AG04449 (cell line): ENCODE measurements at regions not wholly inside any gene's neighbourhood (a gene's known extent, or its start where the extent isn't known, plus 50 kb on each side); places are given as distances from the start of the nearest gene placed in this dataset.

Experiments used
- CTCF ChIA-PET: fragments of 350-600 bp; formaldehyde crosslinking; extraction: SDS; loops from one replicate; lab custom pipeline; 2021; ENCODE audit warnings: antibody characterized with exemption; lab: Yijun Ruan, JAX
- POLR2A ChIA-PET: fragments of 400-600, 350-600 bp; formaldehyde crosslinking; extraction: SDS; loops from one replicate; lab custom pipeline; 2020; ENCODE audit warnings: antibody characterized with exemption, inconsistent platforms; lab: Yijun Ruan, JAX
- DNase-seq: peaks from one replicate; pipeline ENCODE4 v3.0.0-alpha.2; 2010; ENCODE audit warnings: low read depth, low spot score
- H3K4me3 ChIP-seq: 2 replicates; pipeline ENCODE4 v1.5.1; 2011; ENCODE audit warnings: low read depth, mild to moderate bottlenecking, control low read depth, low read length
- CTCF ChIP-seq: IDR thresholded peaks from one replicate; pipeline ENCODE4 v1.5.1; 2011; ENCODE audit warnings: mild to moderate bottlenecking, moderate library complexity, low read length, control low read depth, inconsistent platforms; ENCODE audit not compliant: insufficient read depth; ENCODE audit errors: missing control alignments

DNA sequence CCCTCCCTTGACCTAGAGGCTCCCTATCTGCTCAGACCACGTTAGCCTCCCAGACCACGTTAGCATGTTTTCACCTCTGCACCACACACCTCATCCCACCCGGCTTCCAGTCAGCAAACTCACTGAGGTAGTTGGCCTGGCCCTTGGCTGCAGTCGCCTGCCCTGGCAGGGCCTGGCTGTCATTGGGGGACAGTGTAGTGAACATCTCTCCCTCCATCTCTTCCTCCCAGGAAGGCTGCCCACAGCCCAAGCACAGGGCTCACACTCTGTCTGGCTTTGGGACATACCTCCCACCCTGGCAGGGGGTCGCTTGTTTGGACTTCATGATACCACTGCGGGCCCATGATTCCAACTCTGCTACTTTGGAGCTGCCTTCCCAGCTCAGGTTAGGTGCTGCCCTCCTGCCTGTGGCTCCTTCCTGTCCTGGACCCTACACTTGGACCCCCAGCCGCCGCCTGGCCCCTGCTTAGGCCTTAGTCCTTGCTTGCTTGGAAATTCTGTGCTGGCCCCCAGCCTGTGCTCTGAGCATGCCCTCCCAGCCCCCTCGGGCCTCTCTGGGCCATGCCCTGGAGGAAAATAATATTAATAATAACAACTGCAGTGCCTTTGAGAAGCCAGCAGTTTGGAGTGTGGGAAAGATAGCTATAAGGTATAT, 167.7 kb downstream of the COPRS start:
- H3K4me3 ChIP-seq, result no peak overlapping the region
- POLR2A ChIA-PET, result no interaction called here
- DNase-seq, result no peak
- no peak for TF ChIP-seq CTCF
- CTCF ChIA-PET, result interaction anchor here (1.0 to 1.6 kb wide), 3 partner anchors 15 to 150 kb away, joined by 3 read pairs; no protein-coding TSS in a partner anchor

DNA sequence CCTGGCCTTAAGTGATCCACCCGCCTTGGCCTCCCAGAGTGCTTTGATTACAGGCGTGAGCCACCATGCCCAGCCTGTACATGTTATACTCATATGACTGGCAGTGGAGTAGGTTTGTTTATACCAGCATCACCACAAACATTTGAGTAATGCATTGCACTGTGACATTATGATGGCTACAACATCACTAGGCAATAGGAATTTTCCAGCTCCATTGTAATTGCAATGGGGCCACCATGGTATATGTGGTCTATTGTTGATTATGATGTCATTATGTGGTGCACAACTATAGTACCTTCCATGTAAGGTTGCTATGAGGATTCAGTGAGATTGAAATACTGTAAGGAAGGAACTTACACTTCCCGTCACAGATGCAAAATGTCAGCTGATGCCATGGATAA, 168.9 kb downstream of the COPRS start:
- CTCF ChIA-PET, result interaction anchor here (0.6 to 1.5 kb wide), 2 partner anchors 17 to 151 kb away, joined by 3 read pairs; no protein-coding TSS in a partner anchor

GRCh38 chr17:31688701-31689100, 170.3 kb downstream of the COPRS start:
- CTCF ChIA-PET, result interaction anchor here (0.8 to 1.5 kb wide), 3 partner anchors 16 to 252 kb away, joined by 3 to 5 read pairs (median 3); no protein-coding TSS in a partner anchor
- no peak for DNase-seq
- H3K4me3 ChIP-seq, result no peak overlapping the region
- POLR2A ChIA-PET, result no interaction called here
- TF ChIP-seq CTCF, result no peak

More for the DNA sequence above, 168.9 kb downstream of the COPRS start:
- POLR2A ChIA-PET, result no interaction called here
- no peak for TF ChIP-seq CTCF
- H3K4me3 ChIP-seq, result no peak overlapping the region
- DNase-seq, result no peak

DNA sequence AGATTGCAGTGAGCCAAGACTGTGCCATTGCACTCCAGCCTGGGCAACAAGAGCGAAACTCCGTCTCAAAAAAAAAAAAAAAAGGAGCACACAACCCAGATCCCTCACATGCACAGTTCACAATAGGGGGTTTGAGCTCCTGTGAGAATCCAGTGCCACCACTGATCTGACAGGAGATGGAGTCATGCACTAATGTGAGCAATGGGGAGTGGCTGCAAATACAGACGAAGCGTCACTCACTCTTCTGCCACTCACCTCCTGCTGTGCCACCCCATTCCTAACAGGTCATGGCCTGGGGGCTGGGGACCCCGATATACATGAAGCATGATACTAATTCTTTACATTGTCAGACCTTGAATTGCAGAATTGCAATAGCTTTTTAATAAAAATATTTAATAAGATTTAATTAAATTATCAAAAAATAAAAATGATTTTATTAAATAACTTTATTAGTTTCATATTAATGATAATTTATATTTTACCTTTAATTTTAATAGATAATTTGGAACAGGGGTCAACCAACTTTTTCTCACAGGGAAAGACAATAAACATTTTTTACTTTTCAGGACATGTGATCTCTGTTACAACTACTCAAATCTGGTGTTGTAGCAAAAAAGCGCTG, 171.4 kb downstream of the COPRS start:
- no peak for TF ChIP-seq CTCF
- POLR2A ChIA-PET, result no interaction called here
- no peak overlapping the region for H3K4me3 ChIP-seq
- CTCF ChIA-PET, result interaction anchor here (0.8 to 2.3 kb wide), 2 partner anchors 9 to 250 kb away, joined by 3 to 7 read pairs; no protein-coding TSS in a partner anchor
- DNase-seq, result no peak

GRCh38 chr17:31686495-31686894, 172.5 kb downstream of the COPRS start:
- no peak for DNase-seq
- ChIA-PET POLR2A (no interaction called here), CTCF (interaction anchor here (2.3 kb wide), 1 partner anchor 10 kb away, joined by 7 read pairs; no protein-coding TSS in a partner anchor)
- no peak overlapping the region for H3K4me3 ChIP-seq
- no peak for TF ChIP-seq CTCF

GRCh38 chr17:31684901-31685300, 174.1 kb downstream of the COPRS start:
- CTCF ChIA-PET, result no interaction called here
- DNase-seq, result no peak
- POLR2A ChIA-PET, result no interaction called here
- no peak overlapping the region for H3K4me3 ChIP-seq
- no peak for TF ChIP-seq CTCF
